ENCODE measurements at regions not wholly inside any gene's neighbourhood (a gene's known extent, or its start where the extent isn't known, plus 50 kb on each side); places are given as distances from the start of the nearest gene placed in this dataset.
"Not testable (repeated sequence)": the region's sequence is repeated elsewhere in the genome, so short reads cannot be mapped to it uniquely, and the experiment has no call there.

DNA sequence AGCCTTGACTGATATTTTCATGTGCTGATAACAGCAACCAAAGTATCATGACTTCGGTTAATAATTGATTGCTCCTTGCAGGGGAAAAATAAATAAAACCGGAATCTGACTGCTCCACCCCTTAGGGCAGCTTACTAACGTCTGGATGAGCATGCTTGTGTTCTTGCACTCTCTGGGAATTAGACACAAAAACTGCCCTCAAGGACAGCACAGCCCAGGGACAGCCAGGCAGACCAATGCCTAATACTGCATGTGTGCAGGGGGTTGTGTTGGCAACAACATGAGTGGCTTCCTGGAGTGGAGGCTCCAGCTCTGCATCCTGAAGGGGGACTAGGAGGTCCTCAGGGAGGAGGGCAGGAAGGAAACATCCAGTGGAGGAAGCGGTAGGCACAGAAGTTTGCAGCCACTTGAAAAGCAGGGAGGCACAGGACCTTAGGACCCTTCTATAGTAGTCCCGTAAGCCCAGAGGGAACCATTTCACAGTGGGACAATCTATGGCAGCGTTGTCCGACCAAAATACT is 205.4 kb upstream of the IRF2BP2 start:
- not testable (repeated sequence) for H3K4me3 Mint-ChIP-seq (ENCODE audit: unreplicated experiment); H3K4me1 Mint-ChIP-seq (ENCODE audit: unreplicated experiment); H3K27me3 Mint-ChIP-seq (ENCODE audit: unreplicated experiment); DNase-seq (ENCODE audit: low spot score); H3K27ac Mint-ChIP-seq (ENCODE audit: unreplicated experiment); H3K36me3 Mint-ChIP-seq (ENCODE audit: low read depth, unreplicated experiment); H3K9me3 Mint-ChIP-seq (ENCODE audit: unreplicated experiment)

DNA sequence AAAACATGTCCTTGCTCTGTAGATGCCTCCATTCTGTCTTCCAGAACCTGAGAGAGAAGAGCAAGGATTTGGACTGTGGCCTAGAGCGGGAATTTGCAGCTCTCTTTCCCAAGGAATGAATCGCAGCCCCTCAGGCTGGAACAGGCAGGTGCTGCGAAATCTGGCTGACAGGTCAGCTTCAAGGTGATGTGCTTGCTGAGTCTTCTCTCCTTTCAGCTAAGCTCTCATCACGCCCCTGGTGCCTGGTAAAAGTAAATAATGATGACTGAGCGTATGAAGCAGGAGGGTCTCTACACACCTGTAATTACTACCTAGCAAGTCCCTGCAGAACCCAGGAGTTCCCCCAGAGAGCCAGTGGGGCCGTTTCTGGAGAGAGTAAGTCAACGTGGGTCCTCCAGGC is 204.3 kb upstream of the IRF2BP2 start:
- H3K27me3 Mint-ChIP-seq (ENCODE audit: unreplicated experiment); DNase-seq (ENCODE audit: low spot score); H3K27ac Mint-ChIP-seq (ENCODE audit: unreplicated experiment); H3K36me3 Mint-ChIP-seq (ENCODE audit: low read depth, unreplicated experiment); H3K4me3 Mint-ChIP-seq (ENCODE audit: unreplicated experiment); H3K9me3 Mint-ChIP-seq (ENCODE audit: unreplicated experiment); H3K4me1 Mint-ChIP-seq (ENCODE audit: unreplicated experiment): not testable (repeated sequence)

DNA sequence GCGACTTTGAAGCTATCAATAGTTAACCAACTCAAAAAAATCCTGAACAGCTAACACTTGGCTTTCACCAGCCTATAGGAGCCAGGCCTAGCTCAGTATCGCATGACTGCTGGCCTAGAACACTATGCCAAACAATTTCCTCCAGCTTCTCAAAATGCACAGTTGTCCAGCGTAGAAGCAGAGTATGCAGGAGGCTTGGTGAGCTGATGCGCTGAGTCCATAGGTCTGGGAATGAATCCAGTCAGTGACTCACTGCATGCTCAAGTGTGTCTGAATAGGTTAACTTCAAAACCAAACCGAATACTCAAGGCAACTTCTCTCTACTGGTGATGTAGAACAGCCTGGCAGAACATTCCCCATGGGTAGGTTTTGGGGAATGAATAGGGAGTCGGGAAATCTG is 201.8 kb upstream of the IRF2BP2 start:
- not testable (repeated sequence) for H3K4me3 Mint-ChIP-seq (ENCODE audit: unreplicated experiment); H3K27ac Mint-ChIP-seq (ENCODE audit: unreplicated experiment); DNase-seq (ENCODE audit: low spot score); H3K27me3 Mint-ChIP-seq (ENCODE audit: unreplicated experiment); H3K36me3 Mint-ChIP-seq (ENCODE audit: low read depth, unreplicated experiment); H3K9me3 Mint-ChIP-seq (ENCODE audit: unreplicated experiment); H3K4me1 Mint-ChIP-seq (ENCODE audit: unreplicated experiment)

DNA sequence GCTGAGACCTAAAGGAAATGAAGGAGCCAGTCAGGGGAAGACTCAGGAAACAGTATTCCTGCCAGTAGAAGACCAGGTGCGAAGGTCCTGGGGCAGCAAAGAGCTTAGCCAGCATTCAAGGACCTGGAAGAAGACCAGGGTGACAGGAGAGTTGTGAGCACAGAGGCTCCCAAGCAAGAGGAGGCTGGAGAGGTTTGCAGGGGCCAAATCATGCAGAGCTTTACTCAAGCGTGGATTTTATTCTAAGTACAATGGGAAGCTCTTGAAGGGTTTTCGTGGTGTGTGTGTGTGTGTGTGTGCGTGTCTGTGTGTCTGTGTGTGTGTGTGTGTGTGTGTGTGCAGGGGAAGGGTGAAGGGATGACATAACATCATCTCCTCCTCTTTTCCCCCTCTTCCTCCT is 200.7 kb upstream of the IRF2BP2 start:
- not testable (repeated sequence) for H3K27ac Mint-ChIP-seq (ENCODE audit: unreplicated experiment); H3K27me3 Mint-ChIP-seq (ENCODE audit: unreplicated experiment); H3K36me3 Mint-ChIP-seq (ENCODE audit: low read depth, unreplicated experiment); DNase-seq (ENCODE audit: low spot score); H3K4me3 Mint-ChIP-seq (ENCODE audit: unreplicated experiment); H3K9me3 Mint-ChIP-seq (ENCODE audit: unreplicated experiment); H3K4me1 Mint-ChIP-seq (ENCODE audit: unreplicated experiment)

DNA sequence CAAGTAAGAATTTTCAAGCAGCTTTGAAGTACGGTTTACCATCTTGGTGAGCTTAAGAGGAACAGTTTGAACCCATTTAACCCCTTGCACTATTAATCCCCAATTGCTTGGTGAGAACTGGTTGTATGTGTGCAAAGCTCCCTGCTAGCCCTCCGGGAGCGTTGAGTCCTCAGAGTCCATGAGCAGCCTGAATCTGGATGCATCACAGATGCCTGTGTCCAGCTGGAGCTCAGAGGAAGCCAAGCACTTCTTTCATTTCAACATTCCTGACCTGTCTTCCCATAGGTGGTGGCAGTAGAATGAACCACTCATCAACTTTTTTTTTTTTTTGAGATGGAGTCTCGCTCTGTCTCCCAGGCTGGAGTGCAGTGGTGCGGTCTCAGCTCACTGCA is 199.9 kb upstream of the IRF2BP2 start:
- DNase-seq (ENCODE audit: low spot score); H3K9me3 Mint-ChIP-seq (ENCODE audit: unreplicated experiment); H3K4me1 Mint-ChIP-seq (ENCODE audit: unreplicated experiment); H3K4me3 Mint-ChIP-seq (ENCODE audit: unreplicated experiment); H3K27ac Mint-ChIP-seq (ENCODE audit: unreplicated experiment); H3K36me3 Mint-ChIP-seq (ENCODE audit: low read depth, unreplicated experiment); H3K27me3 Mint-ChIP-seq (ENCODE audit: unreplicated experiment): not testable (repeated sequence)

DNA sequence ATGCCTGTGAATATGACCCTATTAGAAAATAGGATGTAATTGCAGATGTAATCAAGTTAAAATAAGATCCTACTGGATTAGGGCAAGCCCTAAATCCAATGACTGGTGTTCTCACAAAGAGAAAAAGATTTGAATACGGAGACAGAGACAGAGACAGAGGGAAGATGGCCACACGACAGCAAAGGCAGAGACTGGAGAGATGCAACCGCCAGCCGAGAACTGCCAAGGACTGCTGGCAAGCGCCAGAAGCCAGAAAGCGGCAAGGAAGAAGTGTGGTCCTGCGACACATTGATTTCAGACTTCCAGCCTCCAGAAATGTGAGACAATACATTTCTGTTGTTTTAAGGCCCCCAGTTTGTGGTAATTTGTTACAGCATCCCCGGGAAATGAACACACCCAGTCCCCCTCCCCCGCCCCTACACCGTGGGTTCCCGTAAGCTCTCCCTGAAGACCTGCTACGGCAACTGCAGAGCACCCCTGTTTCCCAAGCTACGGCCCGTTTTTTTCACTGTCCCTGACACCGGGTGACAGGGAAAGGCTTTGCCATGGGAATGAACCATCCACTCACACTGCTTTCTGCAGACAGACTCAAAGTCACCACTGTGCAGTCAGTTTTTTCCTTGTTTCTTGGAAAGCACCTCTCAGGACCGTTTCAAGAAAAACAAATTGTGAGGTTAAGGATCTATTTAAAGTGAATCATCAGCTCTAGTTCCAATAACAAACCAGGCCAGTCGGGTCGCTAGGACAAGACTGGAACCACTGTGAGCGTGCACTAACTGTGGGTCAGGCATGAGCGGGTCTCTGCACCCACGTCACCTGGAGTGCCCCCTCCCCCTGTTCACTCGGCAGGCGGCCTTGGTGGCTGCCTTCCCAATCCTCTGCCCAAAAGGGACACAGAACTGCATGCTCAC is 199.2 kb upstream of the IRF2BP2 start:
- not testable (repeated sequence) for DNase-seq (ENCODE audit: low spot score); H3K27ac Mint-ChIP-seq (ENCODE audit: unreplicated experiment); H3K4me1 Mint-ChIP-seq (ENCODE audit: unreplicated experiment)

DNA sequence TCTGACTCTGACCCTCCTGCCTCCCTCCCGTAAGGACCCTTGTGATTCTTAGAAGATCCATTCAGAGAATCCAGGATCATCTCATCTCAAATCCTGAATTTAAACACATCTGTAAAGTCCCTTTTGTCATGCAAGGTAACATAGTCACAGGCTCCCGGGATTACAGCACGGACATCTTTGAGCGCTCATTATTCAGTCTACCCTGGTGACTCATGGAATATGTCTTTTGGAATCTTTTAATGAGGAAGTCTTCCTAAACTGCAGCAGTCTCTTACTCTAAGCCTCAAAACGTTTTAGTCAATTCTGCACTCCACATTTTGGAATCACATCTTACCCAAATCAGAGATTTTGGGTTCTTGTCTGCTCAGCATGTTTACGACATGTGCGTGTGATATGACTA is 198.5 kb upstream of the IRF2BP2 start:
- not testable (repeated sequence) for H3K36me3 Mint-ChIP-seq (ENCODE audit: low read depth, unreplicated experiment); H3K9me3 Mint-ChIP-seq (ENCODE audit: unreplicated experiment); H3K27me3 Mint-ChIP-seq (ENCODE audit: unreplicated experiment); H3K4me1 Mint-ChIP-seq (ENCODE audit: unreplicated experiment); H3K27ac Mint-ChIP-seq (ENCODE audit: unreplicated experiment); DNase-seq (ENCODE audit: low spot score); H3K4me3 Mint-ChIP-seq (ENCODE audit: unreplicated experiment)

More for the DNA sequence above, 199.2 kb upstream of the IRF2BP2 start:
- H3K27me3 Mint-ChIP-seq (ENCODE audit: unreplicated experiment); H3K36me3 Mint-ChIP-seq (ENCODE audit: low read depth, unreplicated experiment); H3K4me3 Mint-ChIP-seq (ENCODE audit: unreplicated experiment); H3K9me3 Mint-ChIP-seq (ENCODE audit: unreplicated experiment): not testable (repeated sequence)

DNA sequence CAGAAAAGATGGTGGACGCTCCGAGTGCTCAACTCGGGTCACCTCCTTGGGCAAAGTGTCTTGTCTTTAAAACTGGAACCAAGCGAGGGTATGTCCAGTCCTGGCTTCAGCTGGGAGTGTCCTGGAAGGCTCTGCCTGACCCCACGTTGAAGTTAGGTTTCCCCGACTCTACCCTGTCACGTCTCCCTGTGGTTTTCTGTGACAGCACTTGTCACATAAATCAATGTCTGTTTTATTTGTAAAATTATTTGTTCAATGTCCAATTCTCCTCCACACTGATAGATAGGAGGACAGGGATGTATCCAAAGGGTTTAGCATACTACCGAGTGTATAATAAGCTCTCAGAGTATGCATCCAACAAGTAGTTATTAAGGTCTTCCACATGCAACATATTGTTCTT is 197.7 kb upstream of the IRF2BP2 start:
- not testable (repeated sequence) for H3K27me3 Mint-ChIP-seq (ENCODE audit: unreplicated experiment); H3K9me3 Mint-ChIP-seq (ENCODE audit: unreplicated experiment); H3K27ac Mint-ChIP-seq (ENCODE audit: unreplicated experiment); H3K4me3 Mint-ChIP-seq (ENCODE audit: unreplicated experiment); H3K36me3 Mint-ChIP-seq (ENCODE audit: low read depth, unreplicated experiment); DNase-seq (ENCODE audit: low spot score); H3K4me1 Mint-ChIP-seq (ENCODE audit: unreplicated experiment)

DNA sequence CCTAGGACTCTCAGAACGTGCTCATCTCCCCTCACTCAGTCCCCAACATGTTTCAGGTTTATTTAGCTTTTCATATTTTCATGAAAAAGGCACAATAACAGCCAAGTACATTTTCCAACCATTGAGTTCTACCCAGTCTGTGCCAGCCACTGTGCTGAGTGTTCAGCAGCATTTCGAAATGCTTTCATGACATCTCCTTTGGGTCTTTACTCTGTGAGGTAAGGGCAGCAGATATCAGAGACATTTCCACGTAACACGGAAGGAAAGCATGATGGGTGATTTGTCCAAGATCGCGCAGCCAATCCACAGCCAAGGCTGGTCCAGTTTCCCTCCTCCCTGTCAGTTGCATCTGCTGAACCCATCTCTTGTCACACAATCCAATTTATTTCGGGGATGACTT is 192.6 kb upstream of the IRF2BP2 start:
- DNase-seq (ENCODE audit: low spot score); H3K36me3 Mint-ChIP-seq (ENCODE audit: low read depth, unreplicated experiment); H3K27me3 Mint-ChIP-seq (ENCODE audit: unreplicated experiment); H3K27ac Mint-ChIP-seq (ENCODE audit: unreplicated experiment); H3K4me1 Mint-ChIP-seq (ENCODE audit: unreplicated experiment); H3K9me3 Mint-ChIP-seq (ENCODE audit: unreplicated experiment); H3K4me3 Mint-ChIP-seq (ENCODE audit: unreplicated experiment): not testable (repeated sequence)

DNA sequence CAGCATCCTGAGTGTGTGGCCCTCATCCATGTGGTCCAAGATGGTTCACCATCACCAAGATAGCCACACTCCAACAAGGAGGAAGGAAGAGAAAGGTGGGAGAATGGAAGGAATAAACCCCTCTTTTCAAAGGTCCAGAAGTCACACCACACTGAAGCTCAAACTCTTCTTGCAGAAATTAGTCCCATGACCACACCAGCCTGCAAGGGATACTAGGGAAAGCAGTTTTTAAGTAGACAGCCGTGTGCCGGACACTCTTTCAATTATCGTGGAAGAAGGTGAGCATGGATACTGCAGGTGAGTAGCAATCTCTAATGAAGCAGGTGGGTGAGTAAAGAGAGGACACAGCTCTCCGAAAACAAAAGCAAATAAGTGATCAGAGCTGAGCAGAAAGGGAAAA is 191.7 kb upstream of the IRF2BP2 start:
- not testable (repeated sequence) for H3K36me3 Mint-ChIP-seq (ENCODE audit: low read depth, unreplicated experiment); H3K9me3 Mint-ChIP-seq (ENCODE audit: unreplicated experiment); H3K27me3 Mint-ChIP-seq (ENCODE audit: unreplicated experiment); DNase-seq (ENCODE audit: low spot score); H3K27ac Mint-ChIP-seq (ENCODE audit: unreplicated experiment); H3K4me3 Mint-ChIP-seq (ENCODE audit: unreplicated experiment); H3K4me1 Mint-ChIP-seq (ENCODE audit: unreplicated experiment)

DNA sequence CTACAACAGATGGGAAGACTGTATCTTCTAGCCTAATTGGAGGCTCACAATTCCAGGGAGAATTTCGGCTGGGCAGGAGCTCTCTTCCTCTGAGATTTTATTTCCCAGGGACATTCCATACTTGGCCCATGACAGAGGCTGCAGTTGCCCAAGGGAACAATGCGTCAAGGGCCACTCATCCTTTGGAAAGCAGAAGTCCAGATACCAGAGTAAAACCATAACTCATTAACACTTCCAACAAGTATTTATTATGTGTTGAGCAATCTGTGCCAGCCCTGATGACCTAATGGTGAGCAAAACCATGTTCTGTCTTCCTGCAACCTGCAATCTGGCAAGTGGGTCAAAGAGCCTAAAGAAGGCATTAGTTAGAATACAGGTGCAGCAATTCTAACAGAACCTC is 191.2 kb upstream of the IRF2BP2 start:
- not testable (repeated sequence) for H3K4me3 Mint-ChIP-seq (ENCODE audit: unreplicated experiment); H3K9me3 Mint-ChIP-seq (ENCODE audit: unreplicated experiment); H3K4me1 Mint-ChIP-seq (ENCODE audit: unreplicated experiment); DNase-seq (ENCODE audit: low spot score); H3K27ac Mint-ChIP-seq (ENCODE audit: unreplicated experiment); H3K27me3 Mint-ChIP-seq (ENCODE audit: unreplicated experiment); H3K36me3 Mint-ChIP-seq (ENCODE audit: low read depth, unreplicated experiment)

DNA sequence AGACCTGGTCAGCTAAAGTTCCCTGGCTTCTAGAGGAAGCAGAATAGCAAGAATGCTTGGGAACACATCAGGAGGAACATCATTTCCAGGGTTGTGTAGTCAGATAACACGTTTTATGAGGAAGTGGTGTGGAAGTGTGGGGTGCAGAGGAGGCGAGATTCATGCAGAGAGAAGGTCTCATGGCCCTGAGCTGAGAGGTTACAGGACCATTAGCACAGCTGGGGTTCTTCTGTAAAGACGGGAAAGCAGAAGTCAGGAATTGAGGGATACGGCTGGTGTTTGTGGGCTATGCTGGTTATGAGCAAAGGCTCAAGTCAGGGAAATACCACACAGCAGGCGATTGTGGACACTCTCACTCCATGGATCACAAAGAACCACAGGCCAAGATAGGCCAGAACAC is 190.6 kb upstream of the IRF2BP2 start:
- H3K36me3 Mint-ChIP-seq (ENCODE audit: low read depth, unreplicated experiment); H3K27me3 Mint-ChIP-seq (ENCODE audit: unreplicated experiment); H3K9me3 Mint-ChIP-seq (ENCODE audit: unreplicated experiment); H3K4me1 Mint-ChIP-seq (ENCODE audit: unreplicated experiment); H3K4me3 Mint-ChIP-seq (ENCODE audit: unreplicated experiment); H3K27ac Mint-ChIP-seq (ENCODE audit: unreplicated experiment); DNase-seq (ENCODE audit: low spot score): not testable (repeated sequence)
